ENCODE measurements at regions not wholly inside any gene's neighbourhood (a gene's known extent, or its start where the extent isn't known, plus 50 kb on each side); places are given as distances from the start of the nearest gene placed in this dataset.

GRCh38 chr9:95573463-95573862, 56.7 kb upstream of the PTCH1 start:
- Histone ChIP-seq H2AK5ac (ENCODE audit: low read depth, low read length) (no peak overlapping the region), H3K4ac (ENCODE audit: low read depth, low read length) (no peak overlapping the region), H2BK20ac (ENCODE audit: low read depth, low read length) (no peak overlapping the region), H3K14ac (replicated peaks; ENCODE audit: low read depth, low read length) (no peak overlapping the region), H2AK9ac (replicated peaks; ENCODE audit: low read depth, low read length, poor library complexity) (no peak overlapping the region), H3K23ac (ENCODE audit: low read depth, low read length) (no peak overlapping the region), H2BK120ac (ENCODE audit: low read depth, low read length) (no peak overlapping the region), H3K36me3 (ENCODE audit: control insufficient read depth, insufficient read depth, low read length) (no peaks in the 10 kb centered on the region), H4K91ac (ENCODE audit: insufficient read depth, low read depth, low read length) (no peak overlapping the region), H3K27ac (ENCODE audit: insufficient read depth, low read length) (no peak overlapping the region), H2AFZ (replicated peaks; ENCODE audit: low read length, poor library complexity) (no peak overlapping the region), H3K56ac (ENCODE audit: extremely low read depth, insufficient read depth, low read length) (no peak overlapping the region), H2BK15ac (ENCODE audit: low read depth, low read length) (no peak overlapping the region), H3K79me1 (ENCODE audit: low read depth in 1 of 2, low read length in 2 of 2) (no peaks in the 10 kb centered on the region), H3K27me3 (ENCODE audit: control insufficient read depth, insufficient read depth, low read length) (peaks cover 16% of the 10 kb centered on the region; the same call in 1 of the 2 replicates), H3K4me1 (ENCODE audit: control insufficient read depth, insufficient read depth, low read length) (0 out of 2 replicates have a peak, but pooled peaks cover 4% of the 10 kb centered on the region), H3K4me2 (ENCODE audit: low read depth, low read length) (no peak overlapping the region), H2BK5ac (ENCODE audit: low read depth, low read length, poor library complexity, severe bottlenecking) (no peak overlapping the region), H3K4me3 (ENCODE audit: insufficient read depth, low read depth, low read length) (no peak overlapping the region), H4K8ac (ENCODE audit: low read depth in 2 of 2, low read length in 2 of 2) (no peak overlapping the region), H3K9me3 (ENCODE audit: control insufficient read depth, insufficient read depth, low read length) (no peaks in the 10 kb centered on the region; the same call in 1 of the 2 replicates), H4K5ac (ENCODE audit: low read depth, low read length) (no peak overlapping the region), H3K9ac (ENCODE audit: low read depth, low read length) (no peak overlapping the region), H4K20me1 (ENCODE audit: insufficient read depth, low read length) (no peaks in the 10 kb centered on the region), H3K18ac (ENCODE audit: low read depth, low read length) (no peak overlapping the region), H3K9me1 (ENCODE audit: insufficient read depth, low read length) (no peaks in the 10 kb centered on the region)
- intact Hi-C loops (cut with micrococcal nuclease) (no loop called here), dilution Hi-C loops (cut with HindIII; ENCODE audit: low sequenced_read_pairs, unreplicated experiment) (no loop called here), in situ Hi-C loops (cut with MboI; ENCODE audit: low sequenced_read_pairs) (no loop called here)
- POLR2A ChIA-PET (ENCODE audit: unreplicated experiment), result no interaction called here
- BruUV-seq (replicated peaks), result no TSS peak
- no peak for ATAC-seq (ENCODE audit: low read depth)
- no peak for DNase-seq
- TF ChIP-seq RAD21 (IDR thresholded peaks at IDR 0.05; ENCODE audit: low read length) (no peak), BHLHE40 (IDR thresholded peaks at IDR 0.05; ENCODE audit: low read depth, low read length) (no peak), CEBPB (IDR thresholded peaks at IDR 0.05; ENCODE audit: low read depth, low read length) (no peak), MAZ (IDR thresholded peaks at IDR 0.05; ENCODE audit: borderline replicate concordance, low read depth, low read length) (no peak), POLR2A (IDR thresholded peaks at IDR 0.05; ENCODE audit: low read depth, low read length) (no peak), CHD1 (IDR thresholded peaks at IDR 0.05; ENCODE audit: low read depth, low read length) (no peak), ELK1 (IDR thresholded peaks at IDR 0.05; ENCODE audit: borderline replicate concordance, low read depth, low read length) (no peak), RFX5 (IDR thresholded peaks at IDR 0.05; ENCODE audit: low read depth, low read length) (no peak), SMC3 (IDR thresholded peaks at IDR 0.05; ENCODE audit: low read depth, low read length) (no peak), RCOR1 (IDR thresholded peaks at IDR 0.05; ENCODE audit: insufficient replicate concordance, low read length) (no peak), MXI1 (IDR thresholded peaks at IDR 0.05; ENCODE audit: borderline replicate concordance, low read depth, low read length) (no peak), FOS (IDR thresholded peaks at IDR 0.05; ENCODE audit: low read depth, low read length) (no peak), USF2 (IDR thresholded peaks at IDR 0.05; ENCODE audit: low read depth, low read length) (no peak), MAFK (IDR thresholded peaks at IDR 0.05; ENCODE audit: low read depth, low read length) (no peak), NFE2L2 (IDR thresholded peaks at IDR 0.05; ENCODE audit: low read depth, low read length) (no peak)
- CTCF ChIA-PET, result interaction anchor here (0.7 kb wide), 1 partner anchor 498 kb away, joined by 4 read pairs; no protein-coding TSS in a partner anchor
- WGBS, 2 experiments (ENCODE audit: extremely low coverage in 2 of 2, insufficient read length in 1 of 2), result 0% methylated on average over 1 of the region's 8 CpGs; no CpG with 5 or more reads in 1 of the 2 experiments
